HG03280 (cell line): ENCODE measurements at regions not wholly inside any gene's neighbourhood (a gene's known extent, or its start where the extent isn't known, plus 50 kb on each side); places are given as distances from the start of the nearest gene placed in this dataset.
"Not testable (repeated sequence)": the region's sequence is repeated elsewhere in the genome, so short reads cannot be mapped to it uniquely, and the experiment has no call there.

ENCODE experiments used
- ATAC-seq: cut with Tn5 transposase; IDR thresholded peaks from one replicate; pipeline ENCODE4 v1.9.1; 2021; ENCODE audit warnings: mild to moderate bottlenecking, moderate library complexity; ENCODE audit not compliant: unreplicated experiment

GRCh38 chr15:70578196-70578595, 185.2 kb downstream of the UACA start:
- ATAC-seq = no peak

- no peak for ATAC-seq
Observed at GRCh38 chr15:70576696-70577095, 186.7 kb downstream of the UACA start.

- no peak for ATAC-seq
Observed at GRCh38 chr15:70576276-70576675, 187.1 kb downstream of the UACA start.

GRCh38 chr15:70575231-70576226, 187.8 kb downstream of the UACA start:
- ATAC-seq = no peak

GRCh38 chr15:70574325-70574724, 189.0 kb downstream of the UACA start:
- ATAC-seq = not testable (repeated sequence)

- ATAC-seq = no peak
Observed at GRCh38 chr15:70573121-70573850, 190.1 kb downstream of the UACA start.

- no peak for ATAC-seq
Observed at GRCh38 chr15:70569714-70570231, 193.6 kb downstream of the UACA start.

- no peak for ATAC-seq
Observed at GRCh38 chr15:70569091-70569713, 194.2 kb downstream of the UACA start.

GRCh38 chr15:70566989-70567388, 196.4 kb downstream of the UACA start:
- ATAC-seq = no peak

GRCh38 chr15:70566047-70566835, 197.1 kb downstream of the UACA start:
- no peak for ATAC-seq

- ATAC-seq = no peak
Observed at GRCh38 chr15:70563561-70564095, 199.7 kb downstream of the UACA start.

- ATAC-seq = no peak
Observed at GRCh38 chr15:70562906-70563305, 200.5 kb downstream of the UACA start.

GRCh38 chr15:70561885-70562284, 201.5 kb downstream of the UACA start:
- ATAC-seq = no peak

- ATAC-seq = no peak
Observed at GRCh38 chr15:70560617-70561328, 202.6 kb downstream of the UACA start.

- ATAC-seq = no peak
Observed at GRCh38 chr15:70559265-70560239, 203.8 kb downstream of the UACA start.

GRCh38 chr15:70558406-70559264, 204.7 kb downstream of the UACA start:
- no peak for ATAC-seq

- no peak for ATAC-seq
Observed at GRCh38 chr15:70557521-70558258, 205.7 kb downstream of the UACA start.
